A549 (cell line): ENCODE measurements at regions not wholly inside any gene's neighbourhood (a gene's known extent, or its start where the extent isn't known, plus 50 kb on each side); places are given as distances from the start of the nearest gene placed in this dataset.

Experiments
- ATAC-seq, 2 experiments: fragments of 200-7000 bp in 1 of 2; fragments of >200 bp in 1 of 2; cut with Nextera tagmentation in 1 of 2; cut with Tn5 transposase in 1 of 2; 3 replicates each; pipeline versions ENCODE4 v1.8.0 to v1.9.1; 2018 to 2020; ENCODE audit warnings: mild to moderate bottlenecking in 1 of 2, moderate library complexity in 1 of 2
- CTCF ChIA-PET: fragments of 300-600 bp; sonication (Branson Sonifier 250); formaldehyde crosslinking; extraction: SDS; loops from one replicate; lab custom pipeline; 2021; ENCODE audit warnings: antibody characterized with exemption, inconsistent platforms; lab: Yijun Ruan, JAX
- POLR2A ChIA-PET: fragments of 350-600 bp; formaldehyde crosslinking; extraction: SDS; loops from one replicate; lab custom pipeline; 2021; ENCODE audit warnings: antibody characterized with exemption, inconsistent platforms; lab: Yijun Ruan, JAX
- DNase-seq, 2 experiments: peaks; one replicate each; pipeline versions ENCODE4 v3.0.0 to v3.0.0-alpha.2; 2011 to 2016; ENCODE audit warnings: low read depth in 1 of 2, low spot score in 1 of 2
- FAIRE-seq: peaks from 2 replicates; lab custom pipeline; 2011; peaks lifted over from hg19 to GRCh38; lab: Jason Lieb, UNC
- H3K27ac ChIP-seq, 2 experiments: fragments of >200 bp; sonication (Bioruptor Twin); formaldehyde crosslinking; 3 replicates each; pipeline ENCODE4 v1.5.1; 2016 to 2017
- H3K4me1 ChIP-seq: fragments of >200 bp; sonication (Bioruptor Twin); formaldehyde crosslinking; 3 replicates; pipeline ENCODE4 v1.6.1; 2016
- H3K4me2 ChIP-seq: fragments of >200 bp; sonication (Bioruptor Twin); formaldehyde crosslinking; 3 replicates; pipeline ENCODE4 v1.6.1; 2016
- H3K4me3 ChIP-seq: fragments of >200 bp; sonication (Bioruptor Twin); formaldehyde crosslinking; 3 replicates; pipeline ENCODE4 v1.5.1; 2016
- H3K9me3 ChIP-seq: fragments of >200 bp; sonication (Bioruptor Twin); formaldehyde crosslinking; 3 replicates; pipeline ENCODE4 v1.6.1; 2016
- ATOH8 ChIP-seq: fragments of 250-450 bp; sonication (Bioruptor Pico); IDR thresholded peaks from 2 replicates; pipeline ENCODE4 v1.5.0; 2020; ENCODE audit warnings: low read depth, mild to moderate bottlenecking, moderate library complexity
- CBX8 ChIP-seq: fragments of 200-600 bp; sonication (generic); IDR thresholded peaks from 2 replicates; pipeline ENCODE4 v1.6.1; 2016
- CTCF ChIP-seq: fragments of >200 bp; sonication (Bioruptor Twin); formaldehyde crosslinking; IDR thresholded peaks from 3 replicates; pipeline ENCODE4 v1.5.1; 2016
- EHF ChIP-seq: fragments of 250-450 bp; sonication (Bioruptor Pico); IDR thresholded peaks from 2 replicates; pipeline ENCODE4 v1.5.0; 2020; ENCODE audit warnings: mild to moderate bottlenecking
- ELK1 ChIP-seq: fragments of 150-350 bp; IDR thresholded peaks from 2 replicates; pipeline ENCODE4 v1.6.1; 2014; ENCODE audit warnings: low read depth, mild to moderate bottlenecking, low read length
- FOSB ChIP-seq: fragments of 250-450 bp; sonication (Bioruptor Pico); IDR thresholded peaks from 2 replicates; pipeline ENCODE4 v1.5.0; 2020; ENCODE audit warnings: mild to moderate bottlenecking, moderate library complexity
- FOXS1 ChIP-seq: fragments of 250-450 bp; sonication (Bioruptor Pico); IDR thresholded peaks from 2 replicates; pipeline ENCODE4 v1.5.0; 2020; ENCODE audit warnings: mild to moderate bottlenecking, moderate library complexity
- HES2 ChIP-seq: fragments of >200 bp; sonication (Bioruptor Twin); formaldehyde crosslinking; IDR thresholded peaks from 2 replicates; pipeline ENCODE4 v1.6.1; 2016
- HMGXB4 ChIP-seq: fragments of 250-450 bp; sonication (Bioruptor Pico); IDR thresholded peaks from 2 replicates; pipeline ENCODE4 v1.5.0; 2021; ENCODE audit warnings: mild to moderate bottlenecking, moderate library complexity, borderline replicate concordance
- HOXB13 ChIP-seq: fragments of 250-450 bp; sonication (Bioruptor Pico); IDR thresholded peaks from 2 replicates; pipeline ENCODE4 v1.5.0; 2020; ENCODE audit warnings: low read depth, mild to moderate bottlenecking, moderate library complexity
- HOXB5 ChIP-seq: fragments of 250-450 bp; sonication (Bioruptor Pico); IDR thresholded peaks from 2 replicates; pipeline ENCODE4 v1.5.0; 2020; ENCODE audit warnings: mild to moderate bottlenecking, moderate library complexity
- KDM5A ChIP-seq: fragments of 200-600 bp; sonication (generic); IDR thresholded peaks from 2 replicates; pipeline ENCODE4 v1.6.1; 2016; ENCODE audit warnings: antibody characterized with exemption, mild to moderate bottlenecking
- NFE2L2 ChIP-seq: fragments of 150-350 bp; conservative IDR thresholded peaks from 2 replicates; pipeline ENCODE4 v1.6.1; 2014; ENCODE audit warnings: low read length
- NPAS2 ChIP-seq: fragments of 250-450 bp; sonication (Bioruptor Pico); IDR thresholded peaks from 2 replicates; pipeline ENCODE4 v1.8.0; 2022; ENCODE audit warnings: mild to moderate bottlenecking, moderate library complexity, borderline replicate concordance
- NR3C1 ChIP-seq: fragments of >200 bp; sonication (Bioruptor Twin); formaldehyde crosslinking; IDR thresholded peaks from 3 replicates; pipeline ENCODE4 v1.6.1; 2017
- PHF8 ChIP-seq: fragments of 200-600 bp; sonication (generic); IDR thresholded peaks from 2 replicates; pipeline ENCODE4 v1.6.1; 2016; ENCODE audit warnings: low read depth, mild to moderate bottlenecking, antibody characterized with exemption, moderate library complexity, borderline replicate concordance
- POLR2A ChIP-seq: IDR thresholded peaks from 2 replicates; pipeline ENCODE4 v1.6.1; 2012; ENCODE audit warnings: mild to moderate bottlenecking, low read length
- SMC3 ChIP-seq: fragments of >200 bp; sonication (Bioruptor Twin); formaldehyde crosslinking; IDR thresholded peaks from 3 replicates; pipeline ENCODE4 v1.6.1; 2018; ENCODE audit warnings: inconsistent platforms
- ZNF302 ChIP-seq: fragments of 250-450 bp; sonication (Bioruptor Pico); IDR thresholded peaks from 2 replicates; pipeline ENCODE4 v1.9.0; 2021; ENCODE audit warnings: inconsistent platforms, mild to moderate bottlenecking, moderate library complexity
- ZSCAN20 ChIP-seq: fragments of 250-450 bp; sonication (Bioruptor Pico); IDR thresholded peaks from 2 replicates; pipeline ENCODE4 v1.8.0; 2022; ENCODE audit warnings: mild to moderate bottlenecking, moderate library complexity
- WGBS: methylation state at CpG from one replicate; pipeline ENCODE4 v1.1.6; 2017; ENCODE audit errors: missing lambda C conversion rate; 5-methylcytosine and 5-hydroxymethylcytosine counted together
- TF ChIP-seq, protein P1 (sequence below): fragments of 450-650 bp; IDR thresholded peaks from 2 replicates; pipeline ENCODE4 v1.6.1; 2014; ENCODE audit warnings: antibody characterized with exemption
- TF ChIP-seq, protein P2 (sequence below): IDR thresholded peaks from 2 replicates; pipeline ENCODE4 v1.6.1; 2012

- TF ChIP-seq HMGXB4 (CRISPR knock-in tag), result no peak
- TF ChIP-seq, protein P1, sequence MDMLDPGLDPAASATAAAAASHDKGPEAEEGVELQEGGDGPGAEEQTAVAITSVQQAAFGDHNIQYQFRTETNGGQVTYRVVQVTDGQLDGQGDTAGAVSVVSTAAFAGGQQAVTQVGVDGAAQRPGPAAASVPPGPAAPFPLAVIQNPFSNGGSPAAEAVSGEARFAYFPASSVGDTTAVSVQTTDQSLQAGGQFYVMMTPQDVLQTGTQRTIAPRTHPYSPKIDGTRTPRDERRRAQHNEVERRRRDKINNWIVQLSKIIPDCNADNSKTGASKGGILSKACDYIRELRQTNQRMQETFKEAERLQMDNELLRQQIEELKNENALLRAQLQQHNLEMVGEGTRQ, result no peak
These were observed 66.1 kb upstream of the H2AZ1 start (continued) for GRCh38 chr4:100016191-100016590.

GRCh38 chr4:100014616-100015015 is 64.5 kb upstream of the H2AZ1 start:
- no peak overlapping the region for H3K4me3 ChIP-seq
- WGBS, result 73% methylated on average over 3 of the region's 3 CpGs
- no peak overlapping the region for H3K4me2 ChIP-seq
- H3K4me1 ChIP-seq, result 0 out of 3 replicates have a peak, but pooled peaks cover 7% of the 10 kb centered on the region
- ChIA-PET POLR2A (no interaction called here), CTCF (no interaction called here)
- DNase-seq (no peak), FAIRE-seq (no peak), ATAC-seq (no peak)
- no peak for TF ChIP-seq SMC3
- TF ChIP-seq HOXB5 (CRISPR knock-in tag), result no peak
- no peak for TF ChIP-seq FOXS1
- no peak for TF ChIP-seq ZNF302 (CRISPR knock-in tag)
- no peak for TF ChIP-seq EHF (CRISPR knock-in tag)
- H3K9me3 ChIP-seq, result no peaks in the 10 kb centered on the region
- no peak overlapping the region for H3K27ac ChIP-seq

GRCh38 chr4:100009490-100009889 is 59.4 kb upstream of the H2AZ1 start:
- Histone ChIP-seq H3K4me3 (no peak overlapping the region), H3K4me1 (no peaks in the 10 kb centered on the region), H3K27ac (no peak overlapping the region), H3K4me2 (no peak overlapping the region), H3K9me3 (no peaks in the 10 kb centered on the region)
- 13% methylated on average over 1 of the region's 1 CpG for WGBS
- DNase-seq (no peak), FAIRE-seq (no peak), ATAC-seq (no peak)
- CTCF ChIA-PET, result no interaction called here
- POLR2A ChIA-PET, result no interaction called here
- TF ChIP-seq HOXB13 (no peak), CBX8 (no peak), KDM5A (no peak), FOSB (CRISPR knock-in tag) (no peak), NFE2L2 (no peak), EHF (CRISPR knock-in tag) (no peak), HOXB5 (CRISPR knock-in tag) (no peak), ELK1 (no peak), CTCF (no peak), POLR2A (no peak), NPAS2 (CRISPR knock-in tag) (no peak), NR3C1 (no peak), ZNF302 (CRISPR knock-in tag) (no peak), HES2 (no peak), ZSCAN20 (no peak), PHF8 (no peak), ATOH8 (CRISPR knock-in tag) (no peak)
- TF ChIP-seq, protein P2, sequence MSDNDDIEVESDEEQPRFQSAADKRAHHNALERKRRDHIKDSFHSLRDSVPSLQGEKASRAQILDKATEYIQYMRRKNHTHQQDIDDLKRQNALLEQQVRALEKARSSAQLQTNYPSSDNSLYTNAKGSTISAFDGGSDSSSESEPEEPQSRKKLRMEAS, result no peak
